ENCODE measurements at regions not wholly inside any gene's neighbourhood (a gene's known extent, or its start where the extent isn't known, plus 50 kb on each side); places are given as distances from the start of the nearest gene placed in this dataset.
"Not testable (repeated sequence)": the region's sequence is repeated elsewhere in the genome, so short reads cannot be mapped to it uniquely, and the experiment has no call there.

- no peaks in the 10 kb centered on the region for H3K9me3 ChIP-seq (ENCODE audit: control insufficient read depth, insufficient read depth, low read length)
- TF ChIP-seq CTCF (IDR thresholded peaks at IDR 0.05; ENCODE audit: low read depth, low read length), result no peak
- no peak overlapping the region for H3K4me3 ChIP-seq (ENCODE audit: low read depth, low read length)
- H3K27me3 ChIP-seq (ENCODE audit: control insufficient read depth, insufficient read depth, low read length), result no peaks in the 10 kb centered on the region
- ChIA-PET CTCF (no interaction called here), POLR2A (no interaction called here)
- no peak overlapping the region for H3K27ac ChIP-seq (ENCODE audit: low read depth, low read length)
- no peak for DNase-seq (ENCODE audit: low read depth, low spot score)
These were observed 206.3 kb upstream of the HAAO start for GRCh38 chr2:42998721-42999120.

- no peak overlapping the region for H3K4me3 ChIP-seq (ENCODE audit: low read depth, low read length)
- H3K9me3 ChIP-seq (ENCODE audit: control insufficient read depth, insufficient read depth, low read length), result no peaks in the 10 kb centered on the region
- no peak for DNase-seq (ENCODE audit: low read depth, low spot score)
- H3K27me3 ChIP-seq (ENCODE audit: control insufficient read depth, insufficient read depth, low read length), result no peaks in the 10 kb centered on the region
- H3K27ac ChIP-seq (ENCODE audit: low read depth, low read length), result no peak overlapping the region
- no peak for TF ChIP-seq CTCF (IDR thresholded peaks at IDR 0.05; ENCODE audit: low read depth, low read length)
- POLR2A ChIA-PET, result no interaction called here
- CTCF ChIA-PET, result no interaction called here
These were observed 204.1 kb upstream of the HAAO start for GRCh38 chr2:42996528-42996927.

- POLR2A ChIA-PET, result no interaction called here
- no peak overlapping the region for H3K27ac ChIP-seq (ENCODE audit: low read depth, low read length)
- H3K9me3 ChIP-seq (ENCODE audit: control insufficient read depth, insufficient read depth, low read length), result no peaks in the 10 kb centered on the region
- DNase-seq (ENCODE audit: low read depth, low spot score), result no peak
- no peaks in the 10 kb centered on the region for H3K27me3 ChIP-seq (ENCODE audit: control insufficient read depth, insufficient read depth, low read length)
- CTCF ChIA-PET, result no interaction called here
- TF ChIP-seq CTCF (IDR thresholded peaks at IDR 0.05; ENCODE audit: low read depth, low read length), result no peak
- no peak overlapping the region for H3K4me3 ChIP-seq (ENCODE audit: low read depth, low read length)
These were observed 203.5 kb upstream of the HAAO start for GRCh38 chr2:42995752-42996422.

GRCh38 chr2:42989283-42990081 lies 197.1 kb upstream of the HAAO start:
- H3K27me3 ChIP-seq (ENCODE audit: control insufficient read depth, insufficient read depth, low read length); POLR2A ChIA-PET; H3K4me3 ChIP-seq (ENCODE audit: low read depth, low read length); DNase-seq (ENCODE audit: low read depth, low spot score); H3K27ac ChIP-seq (ENCODE audit: low read depth, low read length); H3K9me3 ChIP-seq (ENCODE audit: control insufficient read depth, insufficient read depth, low read length): not testable (repeated sequence)
- CTCF ChIA-PET, result interaction anchor here (1.1 kb wide), 1 partner anchor 15 kb away, joined by 3 read pairs; no protein-coding TSS in a partner anchor

- DNase-seq (ENCODE audit: low read depth, low spot score); POLR2A ChIA-PET: not testable (repeated sequence)
- CTCF ChIA-PET, result interaction anchor here (1.1 kb wide), 1 partner anchor 14 kb away, joined by 3 read pairs; no protein-coding TSS in a partner anchor
These were observed 195.7 kb upstream of the HAAO start for GRCh38 chr2:42988055-42988454.

More at GRCh38 chr2:42988055-42988454, 195.7 kb upstream of the HAAO start:
- not testable (repeated sequence) for H3K4me3 ChIP-seq (ENCODE audit: low read depth, low read length); H3K9me3 ChIP-seq (ENCODE audit: control insufficient read depth, insufficient read depth, low read length); H3K27me3 ChIP-seq (ENCODE audit: control insufficient read depth, insufficient read depth, low read length); H3K27ac ChIP-seq (ENCODE audit: low read depth, low read length)

Measured in AG04450 (cell line).